Ovary (tissue), 7 donors: ENCODE measurements at regions not wholly inside any gene's neighbourhood (a gene's known extent, or its start where the extent isn't known, plus 50 kb on each side); places are given as distances from the start of the nearest gene placed in this dataset. TPM values are rescaled to one million over a fixed set of nuclear protein-coding genes. Genes with fewer than 3 reads are reported as not detected.

Experiments
- DNase-seq, 5 donors: peaks; one replicate each; pipeline ENCODE4 v3.0.0-alpha.2; 2019 to 2020
- H3K27ac ChIP-seq, 2 donors: fragments of 200-600 bp; one replicate each; pipeline versions ENCODE4 v1.5.1 to v1.8.0; 2019 to 2022
- H3K27me3 ChIP-seq: fragments of 200-600 bp; one replicate; pipeline ENCODE4 v1.8.0; 2022
- H3K36me3 ChIP-seq: fragments of 200-600 bp; sonication (generic); one replicate; pipeline ENCODE4 v1.5.1; 2019
- H3K4me1 ChIP-seq: one replicate; pipeline ENCODE4 v1.8.1; 2013; ENCODE audit warnings: mild to moderate bottlenecking, moderate library complexity; ENCODE audit not compliant: insufficient read depth
- H3K4me3 ChIP-seq: fragments of 200-600 bp; sonication (generic); one replicate; pipeline ENCODE4 v1.5.1; 2017
- H3K9me3 ChIP-seq, 2 donors: fragments of 200-600 bp in 1 of 2; sonication (generic) in 1 of 2; one replicate each; pipeline versions ENCODE4 v1.5.1 to v1.8.1; 2013 to 2019; ENCODE audit warnings: mild to moderate bottlenecking in 1 of 2, moderate library complexity in 1 of 2
- CTCF ChIP-seq, 3 donors: fragments of 450-650 bp in 2 of 3; fragments of 200-600 bp in 1 of 3; IDR thresholded peaks; one replicate each; pipeline versions ENCODE4 v1.5.1 to v1.8.0; 2016 to 2022; ENCODE audit warnings: antibody characterized with exemption in 3 of 3, mild to moderate bottlenecking in 1 of 3
- EP300 ChIP-seq: sonication (generic); formaldehyde crosslinking; IDR thresholded peaks from one replicate; pipeline ENCODE4 v1.6.1; 2017; ENCODE audit warnings: antibody characterized with exemption
- POLR2A ChIP-seq: fragments of 450-650 bp; IDR thresholded peaks from one replicate; pipeline ENCODE4 v1.6.1; 2017; ENCODE audit warnings: antibody characterized with exemption, mild to moderate bottlenecking, moderate library complexity
- WGBS, 3 donors: extraction: QIAGEN DNeasy Blood & Tissue Kit in 1 of 3; methylation state at CpG; one replicate each; pipeline versions ENCODE4 v1.1.5 to v1.1.7; 2013 to 2017; 5-methylcytosine and 5-hydroxymethylcytosine counted together
- intact Hi-C, 4 donors: fragments of 100-400 bp; cut with DNase I; formaldehyde crosslinking; loops; one replicate each; pipeline versions ENCODE4 v1.11.0 to v1.15.1; 2022 to 2023
- small RNA-seq: library from RNA; depleted of rRNA; stranded (forward); fragments of <200 nt; gene quantifications from one replicate; pipeline ENCODE3, GENCODE V24; 2016
- donor health status: DM: no; HTN: no; CAD: no; lungs with moderate emphysema.
- donor health status: DM: no; HTN: no; CAD: no.
- donor health status: Bipolar disorder and iron deficiency.
- donor health status: DM: no; HTN: no; CAD: no.
- donor health status: DM: yes; HTN: yes; CAD: no.

GRCh38 chr7:131606346-131607290 is 50.2 kb upstream of the PODXL start:
- intact Hi-C loops, result no loop called here
- 88 to 90% (median 88%) methylated on average over 11 of the region's 11 CpGs for WGBS, 3 donors
- TF ChIP-seq POLR2A (no peak), CTCF (IDR thresholded peaks at IDR 0.05) (no peak), EP300 (no peak)
- Histone ChIP-seq H3K4me3 (no peak overlapping the region), H3K27me3 (no peaks in the 10 kb centered on the region), H3K9me3 (no peaks in the 10 kb centered on the region), H3K27ac (no peak overlapping the region), H3K4me1 (no peaks in the 10 kb centered on the region), H3K36me3 (no peaks in the 10 kb centered on the region)
- peak in 1 of 5 donors; percentile 33 for DNase-seq

Small RNAs in the stretch of these regions (small RNA-seq; reads per million reads assigned to genes)
- gene AC009518.3, result not detected
